GM12878 (cell line): ENCODE measurements at regions not wholly inside any gene's neighbourhood (a gene's known extent, or its start where the extent isn't known, plus 50 kb on each side); places are given as distances from the start of the nearest gene placed in this dataset.

Experiments used
- ATAC-seq: fragments of 200-7000 bp; cut with Tn5 transposase; 3 replicates; pipeline ENCODE4 v1.9.1; 2020; ENCODE audit warnings: mild to moderate bottlenecking, moderate library complexity
- BruUV-seq: library from RNA; stranded (reverse); fragments of 400-500 nt; replicated peaks from 2 replicates; lab custom pipeline; 2021; lab: Mats Ljungman, UMichigan
- CTCF ChIA-PET: fragments of 300-600 bp; sonication (Branson Sonifier 250); formaldehyde crosslinking; extraction: SDS; loops from one replicate; lab custom pipeline; 2021; ENCODE audit warnings: inconsistent platforms; lab: Yijun Ruan, JAX
- POLR2A ChIA-PET: fragments of 350-600 bp; formaldehyde crosslinking; extraction: SDS; loops from one replicate; lab custom pipeline; 2021; ENCODE audit warnings: inconsistent platforms; lab: Charles Lee
- RAD21 ChIA-PET: fragments of 300-600 bp; sonication (Branson Sonifier 250); formaldehyde crosslinking; loops from one replicate; lab custom pipeline; 2023; ENCODE audit warnings: antibody characterized with exemption; ENCODE audit not compliant: unreplicated experiment; lab: Charles Lee
- SMC1A ChIA-PET: fragments of 300-600 bp; sonication (Branson Sonifier 250); formaldehyde crosslinking; loops from one replicate; lab custom pipeline; 2023; ENCODE audit not compliant: unreplicated experiment, uncharacterized antibody; lab: Charles Lee
- DNase-seq: peaks from one replicate; pipeline ENCODE4 v3.0.0-alpha.2; 2011; ENCODE audit warnings: low read depth, low spot score
- FAIRE-seq: peaks from 3 replicates; lab custom pipeline; 2011; peaks lifted over from hg19 to GRCh38; lab: Jason Lieb, UNC
- H2AFZ ChIP-seq: 2 replicates; pipeline ENCODE4 v1.6.0; 2011; ENCODE audit warnings: low read depth, low read length, control low read depth; ENCODE audit not compliant: control insufficient read depth
- H3K27ac ChIP-seq: 2 replicates; pipeline ENCODE4 v1.5.1; 2011; ENCODE audit warnings: control low read depth; ENCODE audit not compliant: control insufficient read depth, insufficient read depth
- H3K27me3 ChIP-seq, 2 experiments: replicated peaks in 1 of 2; 2 replicates each; pipeline versions ENCODE4 v1.6.0 to v1.6.1; 2011; ENCODE audit warnings: low read length in 1 of 2; ENCODE audit not compliant: control insufficient read depth in 2 of 2, insufficient read depth in 2 of 2
- H3K36me3 ChIP-seq, 2 experiments: 2 replicates each; pipeline ENCODE4 v1.5.1; 2011; ENCODE audit warnings: low read length in 1 of 2; ENCODE audit not compliant: control insufficient read depth in 2 of 2, insufficient read depth in 2 of 2
- H3K4me1 ChIP-seq: 2 replicates; pipeline ENCODE4 v1.6.1; 2011; ENCODE audit warnings: mild to moderate bottlenecking, low read length, moderate library complexity, mixed read lengths; ENCODE audit not compliant: control insufficient read depth, insufficient read depth
- H3K4me2 ChIP-seq: 2 replicates; pipeline ENCODE4 v1.6.0; 2011; ENCODE audit warnings: control low read depth; ENCODE audit not compliant: control insufficient read depth, insufficient read depth
- H3K4me3 ChIP-seq: fragments of 200-600 bp; sonication (generic); 2 replicates; pipeline ENCODE4 v1.5.1; 2016
- H3K79me2 ChIP-seq: 2 replicates; pipeline ENCODE4 v1.6.0; 2011; ENCODE audit warnings: low read length; ENCODE audit not compliant: control insufficient read depth, insufficient read depth
- H3K9ac ChIP-seq: 2 replicates; pipeline ENCODE4 v1.8.0; 2011; ENCODE audit warnings: low read length, control low read depth, mixed read lengths; ENCODE audit not compliant: control insufficient read depth, insufficient read depth
- H3K9me3 ChIP-seq: replicated peaks from 3 replicates; pipeline ENCODE4 v1.5.1; 2011; ENCODE audit warnings: mild to moderate bottlenecking, low read length; ENCODE audit not compliant: control insufficient read depth, insufficient read depth
- H4K20me1 ChIP-seq: 2 replicates; pipeline ENCODE4 v1.6.0; 2011; ENCODE audit not compliant: control insufficient read depth, insufficient read depth
- BRCA1 ChIP-seq: IDR thresholded peaks from 2 replicates; pipeline ENCODE4 v1.6.1; 2011; ENCODE audit warnings: low read depth, low read length, improper control_type of control experiment
- EED ChIP-seq: sonication (generic); IDR thresholded peaks from 2 replicates; pipeline ENCODE4 v1.6.1; 2016; ENCODE audit warnings: antibody characterized with exemption, low read depth
- ESRRA ChIP-seq: IDR thresholded peaks from 2 replicates; pipeline ENCODE4 v1.6.1; 2012; ENCODE audit warnings: mild to moderate bottlenecking, low read length, improper control_type of control experiment
- MAX ChIP-seq: IDR thresholded peaks from 2 replicates; pipeline ENCODE4 v1.6.1; 2012; ENCODE audit warnings: low read depth, low read length, improper control_type of control experiment
- SMAD1 ChIP-seq: fragments of 450-650 bp; IDR thresholded peaks from 2 replicates; pipeline ENCODE4 v1.6.1; 2018; ENCODE audit warnings: mild to moderate bottlenecking, low read depth; ENCODE audit not compliant: partially characterized antibody
- ZNF687 ChIP-seq: fragments of 450-650 bp; IDR thresholded peaks from 2 replicates; pipeline ENCODE4 v1.6.1; 2017; ENCODE audit warnings: mild to moderate bottlenecking, moderate library complexity
- WGBS: methylation state at CpG from one replicate; pipeline ENCODE4 v1.1.6; 2016; ENCODE audit warnings: low lambda C conversion rate; ENCODE audit not compliant: insufficient replicate concordance, insufficient coverage; ENCODE audit errors: missing lambda C conversion rate; 5-methylcytosine and 5-hydroxymethylcytosine counted together
- in situ Hi-C: fragments of 300-500 bp; cut with MboI; formaldehyde crosslinking; loops from 9 replicates; pipeline ENCODE4 v1.14.3; 2018; ENCODE audit warnings: mixed read lengths
- intact Hi-C: fragments of 100-400 bp; cut with micrococcal nuclease; formaldehyde crosslinking; loops from one replicate; pipeline ENCODE4 v1.14.2; 2022; ENCODE audit not compliant: unreplicated experiment

GRCh38 chr5:58392496-58392895 lies 67.4 kb downstream of the PLK2 start:
- RAD21 ChIA-PET, result no interaction called here
- Histone ChIP-seq H3K4me1 (no peaks in the 10 kb centered on the region), H3K4me3 (no peak overlapping the region), H4K20me1 (no peaks in the 10 kb centered on the region), H3K36me3 (no peaks in the 10 kb centered on the region), H3K79me2 (no peaks in the 10 kb centered on the region), H3K27me3 (no peaks in the 10 kb centered on the region), H3K4me2 (no peak overlapping the region), H2AFZ (no peak overlapping the region), H3K9ac (no peak overlapping the region), H3K27ac (no peak overlapping the region), H3K9me3 (no peaks in the 10 kb centered on the region)
- POLR2A ChIA-PET, result no interaction called here
- ATAC-seq (no peak), FAIRE-seq (no peak), DNase-seq (no peak)
- intact Hi-C loops, result no loop called here
- no peak for TF ChIP-seq MAX
- TF ChIP-seq ZNF687, result no peak
- no peak for TF ChIP-seq ESRRA
- no peak for TF ChIP-seq BRCA1
- no peak for TF ChIP-seq SMAD1
- TF ChIP-seq EED, result no peak
- SMC1A ChIA-PET, result interaction anchor here (0.8 kb wide), 1 partner anchor 9 kb away, joined by 3 read pairs; no protein-coding TSS in a partner anchor
- in situ Hi-C loops, result no loop called here
- CTCF ChIA-PET, result no interaction called here
- no TSS peak for BruUV-seq
- 22% methylated on average over 4 of the region's 4 CpGs for WGBS
